NOMO-1 (cell line): ENCODE measurements at regions not wholly inside any gene's neighbourhood (a gene's known extent, or its start where the extent isn't known, plus 50 kb on each side); places are given as distances from the start of the nearest gene placed in this dataset.
A peak's percentile ranks its signal among the peaks of the same experiment; 100 is the strongest.
"Not testable (repeated sequence)": the region's sequence is repeated elsewhere in the genome, so short reads cannot be mapped to it uniquely, and the experiment has no call there.

Experiments used
- DNase-seq, 2 experiments: peaks; one replicate each; lab custom pipeline; 2025; ENCODE audit not compliant: unreplicated experiment in 2 of 2; lab: John Stamatoyannopoulos, UW

DNA sequence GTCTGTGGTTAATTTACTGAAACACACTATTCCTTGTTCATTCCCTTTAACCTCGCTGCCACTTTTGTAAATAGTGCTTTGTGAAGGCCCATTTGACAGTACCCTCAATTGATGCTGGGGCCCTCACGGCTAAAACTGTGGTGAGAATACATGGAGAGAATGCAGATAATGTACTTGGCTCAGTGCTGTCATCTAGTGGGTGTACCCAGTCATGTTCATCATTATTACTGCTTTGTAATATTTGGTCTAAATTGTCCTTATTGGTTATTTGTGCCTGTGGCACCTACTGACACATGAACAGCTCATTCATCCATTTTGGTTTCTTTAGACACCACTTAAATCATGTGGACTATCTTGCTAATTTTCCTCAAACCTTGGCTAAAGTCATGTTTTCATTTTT is 543.6 kb downstream of the EDEM1 start:
- peak in 1 of 2 experiments; percentile 40 for DNase-seq

- DNase-seq, result no peak
Measured at GRCh38 chr3:5732081-5732480, 544.6 kb downstream of the EDEM1 start.

GRCh38 chr3:5733995-5734394 is 546.5 kb downstream of the EDEM1 start:
- no peak for DNase-seq

- DNase-seq, result no peak
Measured at GRCh38 chr3:5735896-5736295, 548.4 kb downstream of the EDEM1 start.

- DNase-seq, result no peak
Measured at GRCh38 chr3:5739299-5739935, 551.9 kb downstream of the EDEM1 start.

- no peak for DNase-seq
Measured at GRCh38 chr3:5739949-5740348, 552.4 kb downstream of the EDEM1 start.

DNA sequence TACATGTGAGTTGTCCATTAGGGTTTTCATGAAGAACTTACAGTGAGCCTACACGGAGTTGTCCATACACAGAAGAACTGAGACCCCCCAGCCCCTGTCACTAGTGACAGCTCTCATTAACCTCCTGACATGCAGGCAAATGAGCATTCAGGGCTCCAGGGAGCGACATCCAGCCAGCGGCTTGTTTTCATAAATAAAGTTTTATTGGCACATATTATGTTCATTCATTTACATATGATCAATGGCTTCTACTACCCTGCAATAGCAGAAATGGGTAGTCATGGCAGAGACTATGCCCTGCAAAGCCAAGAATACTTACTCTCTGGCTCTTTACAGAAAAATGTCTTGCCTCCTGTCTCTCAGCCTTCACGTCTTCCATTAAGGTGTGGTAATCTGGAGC is 553.5 kb downstream of the EDEM1 start:
- DNase-seq, result no peak

GRCh38 chr3:5750091-5750490 is 562.6 kb downstream of the EDEM1 start:
- no peak for DNase-seq

- no peak for DNase-seq
Measured at GRCh38 chr3:5750874-5751640, 563.5 kb downstream of the EDEM1 start.

DNA sequence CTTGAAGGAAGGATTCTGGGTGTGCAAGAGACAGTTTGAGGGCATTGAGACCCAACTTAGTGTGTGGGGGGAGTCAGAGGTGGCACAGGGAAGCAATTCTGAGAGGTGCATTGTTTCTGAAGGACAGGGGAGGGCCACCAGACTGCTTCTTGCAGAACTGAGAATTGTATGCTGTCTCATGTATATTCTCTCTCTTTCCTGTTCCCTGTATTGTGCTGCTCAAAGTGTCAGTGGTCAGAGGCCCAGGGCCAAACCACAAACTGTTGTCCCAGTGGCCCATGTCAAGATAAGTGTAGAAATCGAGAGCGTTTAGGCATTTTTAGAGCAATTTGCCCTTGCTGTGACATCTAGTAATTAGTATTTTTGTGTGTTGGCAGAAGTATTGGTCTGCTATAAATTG is 567.1 kb downstream of the EDEM1 start:
- DNase-seq, result peak; percentile 79 to 96

DNA sequence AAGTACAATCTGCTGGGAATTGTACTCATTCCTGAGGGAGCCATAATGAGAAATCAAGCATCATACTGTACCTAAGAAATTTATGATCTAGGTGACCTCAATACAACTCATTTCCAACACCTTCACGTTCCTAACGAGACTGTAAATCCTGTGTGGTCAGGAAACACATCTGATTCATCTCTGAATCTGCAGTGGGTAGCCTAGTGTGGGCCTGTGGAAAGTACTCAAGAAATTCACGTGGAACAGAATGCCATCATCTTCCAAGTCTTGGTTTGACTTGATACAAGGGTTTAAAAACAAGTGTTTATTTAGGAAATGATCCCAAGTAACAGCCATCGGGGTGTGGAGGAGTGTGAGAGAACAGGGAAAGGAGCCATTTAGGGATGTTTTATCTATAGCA is 568.9 kb downstream of the EDEM1 start:
- no peak for DNase-seq

- peak; percentile 73 to 89 for DNase-seq
Measured at GRCh38 chr3:5757213-5757804, 569.8 kb downstream of the EDEM1 start.

DNA sequence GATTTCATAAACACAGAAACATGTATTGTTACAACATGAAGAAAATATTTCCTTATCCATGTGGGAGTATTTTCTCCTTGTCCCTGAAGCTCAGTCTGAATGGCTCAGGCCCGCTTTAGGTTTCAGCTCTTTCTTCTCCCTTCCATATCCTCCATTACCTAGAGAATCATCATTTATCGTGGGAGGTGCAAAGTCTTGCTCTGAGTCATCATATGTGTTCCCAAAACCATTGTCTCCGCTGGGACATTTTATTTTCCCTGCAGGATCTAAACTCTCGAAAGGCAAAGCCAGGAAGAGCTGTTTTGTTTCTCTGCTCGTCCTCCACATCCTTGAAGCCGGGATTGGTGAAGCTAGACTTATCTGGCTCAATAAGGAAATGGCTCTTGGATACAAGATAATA is 571.2 kb downstream of the EDEM1 start:
- DNase-seq, result no peak

DNA sequence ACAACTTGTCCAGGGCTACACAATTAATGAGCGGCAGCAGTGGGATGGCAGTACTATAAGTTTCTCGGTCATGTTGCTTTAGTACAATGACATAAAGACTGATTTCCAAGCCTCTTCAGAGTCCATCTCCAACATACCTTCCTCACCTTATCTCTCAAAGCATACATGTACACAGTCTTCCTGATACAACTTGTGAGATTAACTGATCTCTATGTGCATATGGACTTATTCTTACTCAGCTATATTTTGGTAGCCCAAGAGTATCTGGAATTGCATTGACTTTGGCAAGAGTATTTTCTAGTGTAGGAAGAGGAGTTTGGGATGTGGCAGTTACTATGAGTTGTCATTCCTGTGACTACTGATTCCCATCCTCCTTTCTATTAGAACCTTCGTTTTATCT is 575.0 kb downstream of the EDEM1 start:
- DNase-seq, result no peak

GRCh38 chr3:5766848-5767247 is 579.3 kb downstream of the EDEM1 start:
- no peak for DNase-seq

DNA sequence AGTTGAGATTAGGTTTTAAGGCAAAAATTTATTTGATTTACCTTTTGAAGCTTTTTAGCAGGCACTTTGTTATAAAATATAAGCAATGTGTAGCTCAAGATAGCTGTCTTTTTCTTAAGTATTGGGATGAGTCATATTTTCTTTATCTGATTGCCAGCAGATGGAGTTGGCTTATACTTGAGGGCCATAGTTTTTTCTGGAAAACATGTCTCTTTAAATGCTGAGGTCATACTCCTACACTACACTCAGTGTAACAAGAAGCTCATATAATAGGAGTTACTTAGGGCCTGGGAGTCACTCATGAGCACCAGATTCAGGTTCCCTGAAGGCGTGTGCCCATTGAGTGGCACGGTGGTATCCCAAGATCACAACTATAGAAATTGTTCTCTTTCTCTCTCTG is 579.8 kb downstream of the EDEM1 start:
- DNase-seq, result no peak

DNA sequence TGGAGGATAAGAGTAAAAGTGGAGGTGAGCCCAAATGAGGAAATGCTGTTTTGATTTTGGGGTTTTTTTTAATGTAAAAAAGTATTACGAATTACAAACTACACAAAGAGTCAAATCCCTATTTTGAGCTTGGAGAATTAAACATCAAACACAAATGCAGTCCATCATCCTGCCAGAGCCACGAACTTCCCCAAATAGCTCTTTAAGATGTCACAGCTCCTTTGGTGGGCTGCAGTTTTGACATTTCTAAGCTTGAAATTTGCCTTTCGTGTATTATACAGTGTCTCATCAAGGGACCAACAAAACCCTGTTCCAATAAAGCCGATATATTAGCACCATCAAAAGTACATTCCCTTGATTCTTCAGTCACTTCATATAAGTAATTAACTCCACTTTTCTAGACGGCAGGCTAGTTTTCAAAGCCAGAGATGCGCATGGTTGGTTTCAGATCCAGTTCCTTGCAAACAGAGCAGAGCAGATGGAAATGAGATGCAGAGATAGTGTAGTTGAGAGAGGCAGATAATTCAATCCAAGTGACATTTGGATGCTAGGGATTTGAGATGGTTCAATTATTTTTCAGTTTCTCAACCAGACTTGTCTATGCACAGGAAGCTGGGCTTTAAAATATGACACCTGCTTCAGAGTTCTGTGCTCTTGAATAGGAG is 580.9 kb downstream of the EDEM1 start:
- peak; percentile 6 for DNase-seq

DNA sequence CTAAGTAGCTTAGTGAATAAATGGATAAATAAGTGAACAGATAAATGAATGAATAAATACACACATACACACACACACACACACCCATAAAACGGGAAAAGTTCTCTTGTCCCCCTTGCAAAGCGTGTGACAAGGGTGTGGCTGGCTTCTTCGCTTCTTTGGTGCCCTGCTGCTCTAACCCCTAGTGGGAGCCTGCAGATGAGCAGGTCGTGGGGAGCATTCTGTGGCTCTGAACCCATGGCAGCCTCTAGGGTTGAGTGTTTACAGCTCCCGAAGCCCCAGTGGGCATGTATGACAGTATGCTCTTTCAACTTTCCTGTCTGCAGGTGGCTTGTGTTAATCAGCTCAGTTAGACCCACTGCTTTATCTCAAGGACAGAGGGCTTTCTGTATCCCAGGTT is 582.3 kb downstream of the EDEM1 start:
- DNase-seq, result no peak

- DNase-seq, result no peak
Measured at GRCh38 chr3:5774337-5774736, 586.8 kb downstream of the EDEM1 start.

GRCh38 chr3:5775100-5775499 is 587.6 kb downstream of the EDEM1 start:
- DNase-seq, result not testable (repeated sequence)

GRCh38 chr3:5784690-5785089 is 597.2 kb downstream of the EDEM1 start:
- no peak for DNase-seq
